Stromal cell of bone marrow (primary cell): ENCODE measurements at regions not wholly inside any gene's neighbourhood (a gene's known extent, or its start where the extent isn't known, plus 50 kb on each side); places are given as distances from the start of the nearest gene placed in this dataset.

Experiments
- DNase-seq: peaks from one replicate; pipeline ENCODE4 v3.0.0-alpha.2; 2012; ENCODE audit warnings: low read depth

GRCh38 chr5:40386289-40386688, 293.4 kb upstream of the PTGER4 start:
- DNase-seq, result no peak

DNA sequence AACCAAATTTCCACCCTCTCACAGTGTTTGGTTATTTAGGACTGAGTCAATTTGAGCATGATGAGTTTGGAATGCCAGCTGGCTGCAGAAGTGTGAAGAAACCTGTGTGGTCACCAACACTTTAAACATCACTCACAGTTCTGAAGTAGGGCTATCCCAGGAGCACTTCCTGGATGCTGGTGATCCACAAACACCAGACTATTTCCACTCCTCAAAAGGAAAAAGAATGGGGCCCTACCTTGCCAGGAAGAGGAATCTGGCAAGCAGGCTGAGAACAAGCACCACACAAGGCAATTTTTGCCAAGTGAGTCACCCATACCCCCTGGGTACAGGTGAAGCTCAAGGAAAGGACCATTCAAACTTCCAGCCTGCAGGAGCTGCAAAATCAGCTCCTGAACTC, 294.2 kb upstream of the PTGER4 start:
- no peak for DNase-seq

DNA sequence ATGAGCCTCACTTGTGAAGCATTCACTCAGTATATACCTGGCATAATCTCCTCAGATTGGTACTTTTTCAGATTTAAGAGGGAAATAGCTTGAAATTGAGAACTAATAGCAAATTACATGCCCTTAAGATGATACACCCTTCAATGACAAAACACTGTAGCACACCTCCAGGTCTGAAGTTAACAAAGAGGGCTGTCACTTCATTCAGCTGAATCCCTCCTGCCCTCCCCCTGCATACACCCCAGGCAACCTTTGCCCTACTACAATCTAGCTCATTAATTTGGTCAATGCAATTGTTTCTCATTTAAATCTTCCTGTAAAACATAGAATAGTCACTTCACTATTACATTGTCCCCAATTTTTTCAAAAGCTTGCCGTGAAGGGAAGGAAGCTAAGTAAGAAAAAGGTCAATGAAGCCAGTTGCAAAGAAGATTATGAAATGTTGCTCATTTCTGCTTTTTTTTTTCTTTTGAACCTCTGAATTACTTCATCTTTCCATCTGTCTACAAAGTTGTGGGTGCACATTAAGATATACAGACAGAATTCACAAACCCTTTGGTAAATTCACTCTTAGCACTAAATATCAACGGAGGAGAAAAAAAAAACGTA, 294.8 kb upstream of the PTGER4 start:
- no peak for DNase-seq

- no peak for DNase-seq
Measured at GRCh38 chr5:40383749-40384651, 295.7 kb upstream of the PTGER4 start.

- DNase-seq, result no peak
Measured at GRCh38 chr5:40381676-40382363, 297.9 kb upstream of the PTGER4 start.

- no peak for DNase-seq
Measured at GRCh38 chr5:40381016-40381415, 298.7 kb upstream of the PTGER4 start.

- DNase-seq, result no peak
Measured at GRCh38 chr5:40378396-40379177, 301.1 kb upstream of the PTGER4 start.

DNA sequence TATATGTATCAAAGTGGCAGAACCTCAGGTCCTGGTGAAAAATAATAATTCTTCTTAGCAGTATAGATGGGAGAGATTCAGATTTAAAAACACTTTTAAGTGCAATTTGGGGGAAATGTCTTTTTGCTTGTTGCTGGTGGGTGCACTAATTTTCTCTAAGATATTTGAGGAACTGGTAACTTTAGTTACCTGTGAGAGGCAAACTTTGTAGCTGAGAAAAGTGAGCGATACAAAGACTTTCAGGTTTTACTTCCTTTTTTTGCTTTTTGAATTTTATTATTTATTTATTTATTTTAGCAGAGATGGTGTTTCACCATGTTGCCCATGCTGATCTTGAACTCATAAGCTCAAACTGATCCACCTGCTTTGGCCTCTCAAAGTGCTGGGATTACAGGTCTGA, 303.1 kb upstream of the PTGER4 start:
- DNase-seq, result no peak

DNA sequence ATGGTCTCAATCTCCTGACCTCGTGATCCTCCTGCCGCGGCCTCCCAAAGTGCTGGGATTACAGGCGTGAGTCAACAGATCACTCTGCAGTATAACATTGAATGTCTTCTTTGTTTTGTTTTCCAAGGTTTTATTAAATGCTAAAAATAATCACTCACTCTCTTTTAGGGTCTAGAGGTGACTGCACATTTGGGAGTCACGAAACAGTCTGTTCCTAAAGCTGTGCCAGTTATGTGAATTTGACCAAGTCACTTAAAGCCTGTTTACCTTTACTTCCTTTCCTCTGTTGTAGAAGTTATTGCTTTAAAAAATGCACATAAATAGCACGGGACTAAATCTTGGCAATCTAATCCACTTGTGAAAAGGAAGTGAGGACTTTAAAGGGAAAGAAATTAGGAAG, 304.9 kb upstream of the PTGER4 start:
- no peak for DNase-seq

DNA sequence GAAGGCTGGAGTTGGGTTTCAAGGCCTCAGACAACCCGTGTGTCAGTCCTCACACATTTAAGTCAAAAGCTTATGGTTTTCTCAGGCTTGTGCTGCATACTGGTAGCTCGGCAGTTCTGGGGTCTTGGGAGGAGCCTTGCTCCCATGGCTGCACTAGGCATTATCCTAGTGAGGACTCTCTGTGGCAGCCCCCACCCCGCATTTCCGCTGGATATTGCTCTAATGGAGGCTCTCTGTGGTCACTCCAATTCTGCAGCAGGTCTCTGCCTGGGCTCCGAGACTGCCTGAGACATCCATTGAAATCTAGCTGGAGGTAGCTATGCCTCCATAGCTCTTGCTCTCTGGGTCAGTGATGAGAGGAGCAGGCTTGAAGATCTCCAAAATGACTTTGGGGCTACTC, 311.5 kb upstream of the PTGER4 start:
- no peak for DNase-seq

GRCh38 chr5:40367255-40367654, 312.5 kb upstream of the PTGER4 start:
- no peak for DNase-seq

GRCh38 chr5:40365342-40366330, 314.1 kb upstream of the PTGER4 start:
- DNase-seq, result no peak

GRCh38 chr5:40364441-40364840, 315.3 kb upstream of the PTGER4 start:
- no peak for DNase-seq

DNA sequence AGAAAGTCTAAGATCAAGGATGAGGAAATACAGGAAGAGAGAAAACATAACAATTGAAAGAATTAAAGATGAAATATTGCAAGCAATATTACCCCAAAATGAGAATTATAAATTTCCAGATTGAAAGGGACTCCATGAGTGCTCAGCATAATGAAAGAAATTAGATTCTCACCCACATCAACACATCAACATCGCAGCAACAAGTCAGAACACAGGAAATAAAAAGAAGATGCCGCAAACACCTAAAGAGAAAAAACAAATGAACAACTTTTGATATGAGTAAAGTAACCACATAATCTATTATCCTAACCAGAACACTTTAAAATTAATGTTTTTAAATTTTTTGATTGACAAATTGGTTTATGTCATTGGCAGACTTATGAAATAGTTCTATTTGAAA, 318.3 kb upstream of the PTGER4 start:
- no peak for DNase-seq

DNA sequence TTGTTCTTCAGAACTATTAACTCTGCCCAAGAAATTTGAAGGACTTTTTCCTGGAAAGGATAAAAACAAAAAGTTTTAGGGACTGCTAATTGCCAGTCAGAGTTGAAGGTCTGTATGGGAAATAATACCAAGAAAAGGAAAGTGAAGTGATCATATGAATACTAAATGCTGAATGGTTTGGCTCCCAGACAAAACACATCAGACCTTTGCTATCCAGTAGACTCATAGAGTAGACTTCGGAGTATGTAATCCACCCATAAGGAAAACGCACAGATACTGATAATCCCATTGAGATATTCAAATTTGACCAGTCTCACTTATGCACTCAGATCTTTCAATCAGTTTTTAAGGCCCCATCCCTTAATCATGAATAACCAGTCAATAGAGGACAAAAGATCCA, 319.0 kb upstream of the PTGER4 start:
- peak; percentile 28 for DNase-seq

- no peak for DNase-seq
Measured at GRCh38 chr5:40359832-40360231, 319.9 kb upstream of the PTGER4 start.

DNA sequence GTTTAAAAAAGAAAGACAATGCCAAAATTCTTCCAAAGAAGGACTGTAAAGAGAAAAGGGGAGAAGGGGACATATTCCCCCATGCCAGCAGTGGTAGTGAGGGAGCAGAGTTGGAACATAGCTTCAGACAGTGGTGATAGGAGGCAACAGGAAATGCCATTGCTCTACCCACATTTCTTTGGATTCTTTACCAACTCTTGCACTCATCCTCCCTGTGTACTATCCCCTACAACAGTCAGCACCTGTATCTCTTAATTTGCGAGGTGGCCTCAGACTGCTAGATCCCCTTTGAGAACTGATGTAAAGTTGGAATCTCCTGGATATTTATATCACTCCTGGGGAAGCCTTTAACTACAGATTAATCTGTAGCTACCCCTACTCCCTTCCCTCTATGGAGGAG, 320.6 kb upstream of the PTGER4 start:
- no peak for DNase-seq

- no peak for DNase-seq
Measured at GRCh38 chr5:40356248-40356647, 323.5 kb upstream of the PTGER4 start.

- DNase-seq, result no peak
Measured at GRCh38 chr5:40355846-40356245, 323.9 kb upstream of the PTGER4 start.

- DNase-seq, result no peak
Measured at GRCh38 chr5:40355181-40355580, 324.5 kb upstream of the PTGER4 start.

GRCh38 chr5:40354171-40354570, 325.5 kb upstream of the PTGER4 start:
- no peak for DNase-seq
